Caco-2 (cell line): ENCODE measurements at regions not wholly inside any gene's neighbourhood (a gene's known extent, or its start where the extent isn't known, plus 50 kb on each side); places are given as distances from the start of the nearest gene placed in this dataset.

Source experiments
- BruUV-seq: library from RNA; stranded (reverse); fragments of 400-500 nt; replicated peaks from 2 replicates; lab custom pipeline; 2021; lab: Mats Ljungman, UMichigan
- CTCF ChIA-PET: fragments of 300-600 bp; sonication (Branson Sonifier 250); formaldehyde crosslinking; loops from one replicate; lab custom pipeline; 2022; ENCODE audit warnings: antibody characterized with exemption; lab: Charles Lee
- POLR2A ChIA-PET: fragments of 300-600 bp; sonication (Branson Sonifier 250); formaldehyde crosslinking; loops from one replicate; lab custom pipeline; 2022; ENCODE audit warnings: antibody characterized with exemption; lab: Charles Lee
- DNase-seq, 2 experiments: peaks; one replicate each; pipeline versions ENCODE4 v3.0.0 to v3.0.0-alpha.2; 2020 to 2022
- H3K27me3 ChIP-seq: replicated peaks from 2 replicates; pipeline ENCODE4 v1.6.0; 2011; ENCODE audit warnings: low read length; ENCODE audit not compliant: control insufficient read depth, insufficient read depth
- H3K36me3 ChIP-seq: 2 replicates; pipeline ENCODE4 v1.5.1; 2011; ENCODE audit warnings: low read length; ENCODE audit not compliant: control insufficient read depth, insufficient read depth
- H3K4me1 ChIP-seq: fragments of 250-450 bp; sonication (Bioruptor Pico); 2 replicates; pipeline ENCODE4 v1.5.1; 2020; ENCODE audit warnings: mild to moderate bottlenecking
- H3K4me3 ChIP-seq: 2 replicates; pipeline ENCODE4 v1.5.1; 2011; ENCODE audit warnings: low read depth, mild to moderate bottlenecking, control low read depth, low read length
- H3K9me3 ChIP-seq: fragments of 250-450 bp; sonication (Bioruptor Pico); 2 replicates; pipeline ENCODE4 v1.5.1; 2020; ENCODE audit warnings: mild to moderate bottlenecking, moderate library complexity
- H3K27ac Mint-ChIP-seq: one replicate; pipeline ENCODE4 v1.8.0; 2022; ENCODE audit warnings: mixed read lengths; ENCODE audit not compliant: unreplicated experiment
- H3K27me3 Mint-ChIP-seq: one replicate; pipeline ENCODE4 v1.8.0; 2022; ENCODE audit warnings: mixed read lengths; ENCODE audit not compliant: insufficient read depth, unreplicated experiment
- H3K36me3 Mint-ChIP-seq: one replicate; pipeline ENCODE4 v1.8.0; 2022; ENCODE audit warnings: mild to moderate bottlenecking, mixed read lengths; ENCODE audit not compliant: insufficient read depth, unreplicated experiment
- H3K4me1 Mint-ChIP-seq: one replicate; pipeline ENCODE4 v1.8.0; 2022; ENCODE audit warnings: low read depth, mixed read lengths; ENCODE audit not compliant: unreplicated experiment
- H3K4me3 Mint-ChIP-seq: one replicate; pipeline ENCODE4 v1.8.0; 2022; ENCODE audit warnings: mild to moderate bottlenecking, moderate library complexity, mixed read lengths; ENCODE audit not compliant: unreplicated experiment
- H3K9me3 Mint-ChIP-seq: one replicate; pipeline ENCODE4 v1.8.0; 2022; ENCODE audit warnings: mixed read lengths; ENCODE audit not compliant: unreplicated experiment
- intact Hi-C: fragments of 100-400 bp; cut with micrococcal nuclease; formaldehyde crosslinking; loops from one replicate; pipeline ENCODE4 v1.10.0; 2022; ENCODE audit not compliant: unreplicated experiment
- TF ChIP-seq, protein P1 (sequence below), 2 experiments: fragments of 200-600 bp in 1 of 2; IDR thresholded peaks; 1 replicate in 1 of 2; 2 replicates in 1 of 2; pipeline versions ENCODE4 v1.5.1 to v1.8.0; 2011 to 2022; ENCODE audit warnings: antibody characterized with exemption in 1 of 2, control low read depth in 1 of 2, inconsistent platforms in 1 of 2, low read depth in 1 of 2, low read length in 1 of 2, mild to moderate bottlenecking in 1 of 2, moderate library complexity in 1 of 2; ENCODE audit not compliant: insufficient read depth in 1 of 2, severe bottlenecking in 1 of 2, unreplicated experiment in 1 of 2

DNA sequence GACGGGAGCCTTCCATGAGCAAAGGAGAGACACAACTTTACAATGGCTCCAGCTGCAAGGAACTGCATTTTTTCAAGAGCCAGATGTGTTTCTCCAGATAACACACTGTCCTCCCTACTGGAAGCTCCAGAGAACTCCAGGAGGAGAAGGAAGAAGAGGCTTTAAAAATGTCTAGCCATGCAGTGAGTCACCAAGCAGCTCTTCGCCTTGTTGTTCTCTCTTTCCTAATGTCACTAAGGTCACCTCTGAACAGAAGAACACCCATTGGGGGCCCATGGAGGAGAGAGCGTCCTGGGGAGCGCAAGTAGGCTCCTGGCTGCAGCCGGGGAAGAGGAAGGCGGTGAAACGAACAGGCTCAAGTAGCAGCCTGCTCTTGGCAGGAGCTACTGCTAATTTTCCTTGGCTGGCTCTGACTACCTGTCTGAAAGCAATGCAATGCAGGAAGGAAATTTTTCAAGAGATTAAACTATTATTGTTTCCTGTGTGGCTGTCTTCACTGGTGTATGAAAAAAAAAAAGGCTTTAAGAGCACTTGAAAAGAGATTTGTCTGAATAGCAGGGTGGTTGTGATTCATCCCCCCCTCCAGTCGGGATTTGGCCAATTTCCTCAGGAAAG is 321.9 kb downstream of the SETD4 start:
- H3K27me3 Mint-ChIP-seq = peaks cover 6% of the 10 kb centered on the region
- no peak overlapping the region for H3K27ac Mint-ChIP-seq
- ChIA-PET CTCF (no interaction called here), POLR2A (no interaction called here)
- H3K4me1 ChIP-seq = no peaks in the 10 kb centered on the region
- no peaks in the 10 kb centered on the region for H3K4me1 Mint-ChIP-seq
- no peaks in the 10 kb centered on the region for H3K36me3 ChIP-seq
- peaks cover 4% of the 10 kb centered on the region for H3K36me3 Mint-ChIP-seq
- intact Hi-C loops = no loop called here
- no TSS peak for BruUV-seq
- H3K4me3 ChIP-seq = no peak overlapping the region
- TF ChIP-seq, protein P1, sequence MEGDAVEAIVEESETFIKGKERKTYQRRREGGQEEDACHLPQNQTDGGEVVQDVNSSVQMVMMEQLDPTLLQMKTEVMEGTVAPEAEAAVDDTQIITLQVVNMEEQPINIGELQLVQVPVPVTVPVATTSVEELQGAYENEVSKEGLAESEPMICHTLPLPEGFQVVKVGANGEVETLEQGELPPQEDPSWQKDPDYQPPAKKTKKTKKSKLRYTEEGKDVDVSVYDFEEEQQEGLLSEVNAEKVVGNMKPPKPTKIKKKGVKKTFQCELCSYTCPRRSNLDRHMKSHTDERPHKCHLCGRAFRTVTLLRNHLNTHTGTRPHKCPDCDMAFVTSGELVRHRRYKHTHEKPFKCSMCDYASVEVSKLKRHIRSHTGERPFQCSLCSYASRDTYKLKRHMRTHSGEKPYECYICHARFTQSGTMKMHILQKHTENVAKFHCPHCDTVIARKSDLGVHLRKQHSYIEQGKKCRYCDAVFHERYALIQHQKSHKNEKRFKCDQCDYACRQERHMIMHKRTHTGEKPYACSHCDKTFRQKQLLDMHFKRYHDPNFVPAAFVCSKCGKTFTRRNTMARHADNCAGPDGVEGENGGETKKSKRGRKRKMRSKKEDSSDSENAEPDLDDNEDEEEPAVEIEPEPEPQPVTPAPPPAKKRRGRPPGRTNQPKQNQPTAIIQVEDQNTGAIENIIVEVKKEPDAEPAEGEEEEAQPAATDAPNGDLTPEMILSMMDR (IDR thresholded peaks at IDR 0.05; ENCODE audit: insufficient read depth in 1 of 2, low read depth in 1 of 2, low read length in 1 of 2, severe bottlenecking in 1 of 2, unreplicated experiment in 1 of 2) = no peak
- H3K9me3 Mint-ChIP-seq = peaks cover 19% of the 10 kb centered on the region
- no peak overlapping the region for H3K4me3 Mint-ChIP-seq
- no peaks in the 10 kb centered on the region; the same call in 1 of the 2 replicates for H3K27me3 ChIP-seq
- DNase-seq = no peak
- H3K9me3 ChIP-seq = no peaks in the 10 kb centered on the region

DNA sequence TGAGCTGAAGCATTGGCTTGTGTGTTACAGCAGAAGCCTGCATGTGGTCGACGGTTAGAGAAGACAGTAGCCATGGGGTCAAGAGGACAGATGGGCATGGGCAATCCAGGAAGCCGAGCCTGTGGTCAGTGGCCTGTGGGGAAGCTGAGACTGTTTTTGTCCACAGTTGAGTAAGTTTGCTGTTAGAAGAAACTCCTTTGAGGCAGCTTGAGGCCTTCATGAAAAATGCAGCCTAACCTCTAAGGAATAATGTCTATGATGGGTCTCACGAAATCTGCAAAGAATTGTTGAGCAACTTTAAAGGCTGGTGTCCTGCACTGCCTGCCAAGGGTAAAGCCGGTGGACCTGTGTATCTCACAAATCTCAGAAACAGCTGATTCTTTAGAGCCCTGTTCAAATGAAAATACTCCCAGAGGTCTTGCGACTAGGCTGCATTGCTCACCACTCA is 322.4 kb downstream of the SETD4 start:
- no peaks in the 10 kb centered on the region for H3K4me1 Mint-ChIP-seq
- CTCF ChIA-PET = no interaction called here
- no peak overlapping the region for H3K4me3 ChIP-seq
- peaks cover 6% of the 10 kb centered on the region for H3K27me3 Mint-ChIP-seq
- no peak for DNase-seq
- H3K36me3 ChIP-seq = no peaks in the 10 kb centered on the region
- TF ChIP-seq, protein P1 (IDR thresholded peaks at IDR 0.05; ENCODE audit: insufficient read depth in 1 of 2, low read depth in 1 of 2, low read length in 1 of 2, severe bottlenecking in 1 of 2, unreplicated experiment in 1 of 2) = no peak
- peaks cover 19% of the 10 kb centered on the region for H3K9me3 Mint-ChIP-seq
- H3K36me3 Mint-ChIP-seq = peaks cover 4% of the 10 kb centered on the region
- POLR2A ChIA-PET = no interaction called here
- intact Hi-C loops = no loop called here
- BruUV-seq = no TSS peak
- H3K4me1 ChIP-seq = no peaks in the 10 kb centered on the region
- H3K9me3 ChIP-seq = no peaks in the 10 kb centered on the region
- no peaks in the 10 kb centered on the region for H3K27me3 ChIP-seq
- H3K27ac Mint-ChIP-seq = no peak overlapping the region
- H3K4me3 Mint-ChIP-seq = no peak overlapping the region

- no peak for DNase-seq
- ChIA-PET POLR2A (no interaction called here), CTCF (no interaction called here)
- BruUV-seq = no TSS peak
- intact Hi-C loops = no loop called here
- H3K9me3 ChIP-seq = no peaks in the 10 kb centered on the region
- H3K4me3 Mint-ChIP-seq = no peak overlapping the region
- no peaks in the 10 kb centered on the region for H3K36me3 ChIP-seq
- H3K4me1 ChIP-seq = no peaks in the 10 kb centered on the region
- peaks cover 19% of the 10 kb centered on the region for H3K9me3 Mint-ChIP-seq
- TF ChIP-seq, protein P1 (IDR thresholded peaks at IDR 0.05; ENCODE audit: insufficient read depth in 1 of 2, low read depth in 1 of 2, low read length in 1 of 2, severe bottlenecking in 1 of 2, unreplicated experiment in 1 of 2) = no peak
- peaks cover 4% of the 10 kb centered on the region for H3K36me3 Mint-ChIP-seq
- H3K27me3 ChIP-seq = no peaks in the 10 kb centered on the region
- no peaks in the 10 kb centered on the region for H3K4me1 Mint-ChIP-seq
- H3K27me3 Mint-ChIP-seq = peaks cover 6% of the 10 kb centered on the region
- no peak overlapping the region for H3K27ac Mint-ChIP-seq
- H3K4me3 ChIP-seq = no peak overlapping the region
Measured at GRCh38 chr21:35737449-35737848, 322.9 kb downstream of the SETD4 start.
